ENCODE measurements at regions not wholly inside any gene's neighbourhood (a gene's known extent, or its start where the extent isn't known, plus 50 kb on each side); places are given as distances from the start of the nearest gene placed in this dataset.

DNA sequence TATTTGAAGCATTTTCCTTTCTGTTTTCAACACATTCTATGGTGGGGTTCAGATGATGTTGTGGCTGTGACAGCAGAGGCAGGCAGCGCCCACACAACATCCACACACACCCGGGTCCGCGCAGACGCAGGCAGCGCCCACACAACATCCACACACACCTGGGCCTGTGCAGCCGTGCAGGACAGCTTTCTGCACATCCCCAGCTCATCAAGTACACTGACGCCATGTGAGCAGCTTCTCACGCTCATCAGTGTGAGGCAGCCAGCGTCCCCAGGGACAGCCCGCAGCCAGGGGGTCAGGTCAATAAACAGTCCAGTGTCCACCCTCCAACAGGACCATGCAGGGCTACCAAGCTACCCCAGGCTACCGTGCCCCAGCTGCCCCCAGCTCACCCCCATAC lies 272.8 kb upstream of the TCERG1L start:
- no peak for TF ChIP-seq CTCF (conservative IDR thresholded peaks at IDR 0.05)
- H3K27ac ChIP-seq: no peak overlapping the region

GRCh38 chr10:131585761-131586160 lies 274.2 kb upstream of the TCERG1L start:
- H3K27ac ChIP-seq: no peak overlapping the region
- no peak for TF ChIP-seq CTCF (conservative IDR thresholded peaks at IDR 0.05)

DNA sequence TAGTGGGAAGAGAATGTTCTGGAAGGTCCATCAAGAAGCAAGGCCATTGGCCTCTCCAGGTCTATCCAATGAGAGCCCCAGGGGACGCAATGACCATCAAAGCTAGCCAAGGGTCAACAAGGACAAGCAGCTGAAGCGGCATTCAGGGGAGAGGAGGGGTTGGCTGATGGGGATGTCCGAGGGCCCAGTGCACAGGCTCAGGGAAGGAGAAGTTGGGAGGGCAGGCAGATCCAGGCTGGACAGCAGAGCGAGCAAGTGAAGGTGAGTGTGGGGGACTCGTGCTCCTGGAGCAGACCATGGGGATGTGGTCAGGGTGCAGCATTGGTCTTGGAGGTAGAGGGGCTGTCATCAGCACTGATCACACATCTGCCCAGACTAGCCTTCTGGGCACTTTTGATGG lies 275.4 kb upstream of the TCERG1L start:
- H3K27ac ChIP-seq: no peak overlapping the region
- no peak for TF ChIP-seq CTCF (conservative IDR thresholded peaks at IDR 0.05)

GRCh38 chr10:131587976-131588680 lies 276.6 kb upstream of the TCERG1L start:
- no peak for TF ChIP-seq CTCF (conservative IDR thresholded peaks at IDR 0.05)
- no peak overlapping the region for H3K27ac ChIP-seq

- no peak for TF ChIP-seq CTCF (conservative IDR thresholded peaks at IDR 0.05)
- H3K27ac ChIP-seq: no peak overlapping the region
Measured at GRCh38 chr10:131588704-131589220, 277.2 kb upstream of the TCERG1L start.

DNA sequence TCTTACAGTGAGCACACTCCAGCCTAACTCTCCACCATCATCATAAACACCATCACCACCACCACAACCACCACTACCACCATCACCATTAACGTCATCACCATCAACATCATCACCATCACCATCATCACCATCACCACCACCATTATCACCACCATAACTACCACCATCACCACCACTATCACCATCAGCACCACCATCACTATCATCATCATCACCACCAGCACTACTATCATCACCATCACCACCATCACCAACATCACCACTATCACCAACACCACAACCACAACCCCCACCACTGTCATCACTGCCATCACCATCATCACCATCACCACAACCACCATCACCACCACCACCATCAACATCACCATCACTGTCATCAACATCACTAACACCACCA lies 279.0 kb upstream of the TCERG1L start:
- no peak overlapping the region for H3K27ac ChIP-seq
- TF ChIP-seq CTCF (conservative IDR thresholded peaks at IDR 0.05): no peak

- H3K27ac ChIP-seq: no peak overlapping the region
- no peak for TF ChIP-seq CTCF (conservative IDR thresholded peaks at IDR 0.05)
Measured at GRCh38 chr10:131591936-131592335, 280.4 kb upstream of the TCERG1L start.

All from VCaP (cell line).